Activated CD4-positive, alpha-beta T cell treated with anti-CD3 and anti-CD28 coated beads, Interleukin-2, amount 10 ng/mL, durations not matched to agents 24 days and 14 days (primary cell): ENCODE measurements at regions not wholly inside any gene's neighbourhood (a gene's known extent, or its start where the extent isn't known, plus 50 kb on each side); places are given as distances from the start of the nearest gene placed in this dataset.
"Not testable (repeated sequence)": the region's sequence is repeated elsewhere in the genome, so short reads cannot be mapped to it uniquely, and the experiment has no call there.

Source experiments
- DNase-seq: peaks from one replicate; pipeline ENCODE4 v3.0.0; 2022
- H3K27ac Mint-ChIP-seq: one replicate; pipeline ENCODE4 v1.8.0; 2022; ENCODE audit warnings: mild to moderate bottlenecking, mixed read lengths
- H3K27me3 Mint-ChIP-seq: one replicate; pipeline ENCODE4 v1.8.0; 2022; ENCODE audit warnings: mixed read lengths
- H3K36me3 Mint-ChIP-seq: one replicate; pipeline ENCODE4 v1.8.0; 2022; ENCODE audit warnings: low read depth, mild to moderate bottlenecking, mixed read lengths
- H3K4me1 Mint-ChIP-seq: one replicate; pipeline ENCODE4 v1.8.0; 2021; ENCODE audit warnings: mixed read lengths
- H3K4me3 Mint-ChIP-seq: one replicate; pipeline ENCODE4 v1.8.0; 2022; ENCODE audit warnings: mild to moderate bottlenecking, moderate library complexity, mixed read lengths
- H3K9me3 Mint-ChIP-seq: one replicate; pipeline ENCODE4 v1.8.0; 2021; ENCODE audit warnings: mixed read lengths
- intact Hi-C: fragments of 100-400 bp; cut with micrococcal nuclease; formaldehyde crosslinking; loops from one replicate; pipeline ENCODE4 v1.15.1; 2023

DNA sequence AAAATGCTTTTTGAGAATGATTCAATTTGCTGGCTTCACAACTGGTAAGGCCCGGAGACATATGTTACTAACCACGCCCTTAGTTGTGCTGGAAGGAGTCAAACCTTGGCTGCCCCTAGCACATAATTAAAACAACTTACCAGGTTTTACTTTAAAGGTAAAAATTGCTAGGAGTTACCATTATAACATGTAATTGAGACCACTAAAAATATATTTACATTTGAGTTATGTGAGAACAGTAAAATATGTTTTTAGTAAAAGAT, 435.6 kb upstream of the CDH9 start:
- Mint-ChIP-seq H3K27ac (no peak overlapping the region), H3K4me3 (no peak overlapping the region), H3K36me3 (no peaks in the 10 kb centered on the region), H3K9me3 (peaks cover 7% of the 10 kb centered on the region), H3K4me1 (no peaks in the 10 kb centered on the region), H3K27me3 (no peaks in the 10 kb centered on the region)
- no peak for DNase-seq
- intact Hi-C loops: no loop called here

- intact Hi-C loops: no loop called here
- peaks cover 7% of the 10 kb centered on the region for H3K9me3 Mint-ChIP-seq
- no peaks in the 10 kb centered on the region for H3K4me1 Mint-ChIP-seq
- no peaks in the 10 kb centered on the region for H3K27me3 Mint-ChIP-seq
- no peaks in the 10 kb centered on the region for H3K36me3 Mint-ChIP-seq
- H3K27ac Mint-ChIP-seq: no peak overlapping the region
- H3K4me3 Mint-ChIP-seq: peak overlapping the region; percentile 51
- DNase-seq: no peak
Measured at GRCh38 chr5:27473307-27474046, 435.1 kb upstream of the CDH9 start.

DNA sequence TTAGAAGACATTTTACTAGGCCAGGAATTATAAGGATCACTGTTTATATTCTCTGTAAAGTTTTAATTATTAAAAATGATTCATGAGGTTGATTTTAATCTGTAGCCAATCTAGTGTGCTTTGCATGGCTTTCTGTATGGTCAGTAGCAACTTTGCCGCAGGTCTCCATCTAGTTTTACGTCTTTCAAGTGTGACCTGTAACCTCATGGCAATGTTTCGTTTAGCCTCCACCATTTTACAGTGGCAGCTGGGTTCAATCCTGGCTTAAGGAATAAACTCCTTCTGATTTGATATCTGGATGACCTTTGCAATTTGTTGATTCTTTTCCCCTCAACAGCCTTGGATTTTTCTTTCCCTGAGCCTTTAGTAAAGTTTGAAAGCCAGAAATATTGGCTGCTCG, 434.5 kb upstream of the CDH9 start:
- Mint-ChIP-seq H3K27ac (no peak overlapping the region), H3K4me1 (no peaks in the 10 kb centered on the region), H3K36me3 (no peaks in the 10 kb centered on the region), H3K27me3 (no peaks in the 10 kb centered on the region), H3K4me3 (peak overlapping the region; percentile 48), H3K9me3 (peaks cover 7% of the 10 kb centered on the region)
- intact Hi-C loops: no loop called here
- DNase-seq: no peak

- Mint-ChIP-seq H3K36me3 (no peaks in the 10 kb centered on the region), H3K4me3 (peak overlapping the region; percentile 48), H3K27me3 (no peaks in the 10 kb centered on the region), H3K9me3 (peaks cover 7% of the 10 kb centered on the region), H3K4me1 (no peaks in the 10 kb centered on the region), H3K27ac (no peak overlapping the region)
- DNase-seq: peak; percentile 75
- intact Hi-C loops: no loop called here
Measured at GRCh38 chr5:27472000-27472763, 433.8 kb upstream of the CDH9 start.

GRCh38 chr5:27466959-27467358, 428.6 kb upstream of the CDH9 start:
- no peaks in the 10 kb centered on the region for H3K4me1 Mint-ChIP-seq
- H3K4me3 Mint-ChIP-seq: no peak overlapping the region
- no peak overlapping the region for H3K27ac Mint-ChIP-seq
- H3K9me3 Mint-ChIP-seq: peaks cover 10% of the 10 kb centered on the region
- no peaks in the 10 kb centered on the region for H3K36me3 Mint-ChIP-seq
- H3K27me3 Mint-ChIP-seq: no peaks in the 10 kb centered on the region
- intact Hi-C loops: no loop called here
- DNase-seq: no peak

DNA sequence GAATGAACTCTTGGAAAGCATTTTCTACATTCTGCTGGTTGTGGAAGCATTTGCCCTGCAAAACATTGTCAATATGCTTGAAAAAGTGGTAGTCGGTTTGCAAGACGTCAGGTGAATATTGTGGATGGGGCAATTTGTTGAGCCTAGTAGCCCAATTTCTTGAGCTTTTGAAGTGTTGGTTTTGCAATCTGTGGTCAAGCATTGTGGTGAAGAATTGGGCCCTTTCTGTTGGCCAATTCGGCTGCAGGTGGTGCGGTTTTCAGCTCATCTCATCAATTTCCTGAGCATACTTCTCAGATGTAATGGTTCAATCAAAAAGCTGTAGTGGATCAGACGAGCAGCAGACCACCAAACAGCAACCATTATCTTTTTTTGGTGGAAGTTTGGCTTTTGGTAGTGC, 426.8 kb upstream of the CDH9 start:
- intact Hi-C loops: no loop called here
- Mint-ChIP-seq H3K4me3 (no peak overlapping the region), H3K36me3 (no peaks in the 10 kb centered on the region), H3K4me1 (no peaks in the 10 kb centered on the region), H3K27ac (no peak overlapping the region), H3K27me3 (no peaks in the 10 kb centered on the region), H3K9me3 (peaks cover 10% of the 10 kb centered on the region)
- no peak for DNase-seq

DNA sequence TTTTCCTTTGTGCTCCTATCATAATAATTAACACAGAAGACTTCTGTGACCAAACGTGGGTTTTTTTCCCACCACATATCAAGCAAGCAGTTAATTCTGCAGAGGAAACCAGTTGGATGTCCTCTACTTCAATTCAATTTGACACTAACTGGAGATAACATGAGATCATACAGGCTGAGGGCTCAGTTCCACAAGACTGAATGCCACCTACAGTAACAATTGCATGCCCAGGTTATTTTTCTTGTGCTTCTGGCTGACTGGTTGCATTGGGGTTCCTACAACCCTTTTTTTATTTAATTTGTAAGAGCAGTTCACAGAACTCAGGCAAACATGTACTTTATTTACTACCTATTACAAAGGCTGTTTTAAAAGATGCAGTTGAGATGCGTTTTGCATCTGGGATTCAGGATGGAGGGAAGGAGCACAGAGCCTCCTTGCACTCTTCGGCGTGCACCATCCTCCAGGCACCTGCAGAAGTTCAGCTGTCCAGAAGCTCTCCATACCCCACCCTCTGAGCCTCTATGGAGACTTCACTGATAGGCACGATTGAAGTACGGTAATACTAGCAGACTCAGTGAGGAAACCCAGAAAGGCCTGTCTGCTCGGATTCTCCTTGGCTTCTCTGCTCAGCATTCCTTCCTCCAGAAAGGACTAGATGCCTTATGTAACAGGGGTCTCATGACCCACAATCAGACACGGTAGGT, 425.2 kb upstream of the CDH9 start:
- H3K27ac Mint-ChIP-seq: no peak overlapping the region
- no peaks in the 10 kb centered on the region for H3K4me1 Mint-ChIP-seq
- DNase-seq: no peak
- intact Hi-C loops: no loop called here
- H3K4me3 Mint-ChIP-seq: no peak overlapping the region
- H3K9me3 Mint-ChIP-seq: peaks cover 10% of the 10 kb centered on the region
- no peaks in the 10 kb centered on the region for H3K36me3 Mint-ChIP-seq
- H3K27me3 Mint-ChIP-seq: no peaks in the 10 kb centered on the region

DNA sequence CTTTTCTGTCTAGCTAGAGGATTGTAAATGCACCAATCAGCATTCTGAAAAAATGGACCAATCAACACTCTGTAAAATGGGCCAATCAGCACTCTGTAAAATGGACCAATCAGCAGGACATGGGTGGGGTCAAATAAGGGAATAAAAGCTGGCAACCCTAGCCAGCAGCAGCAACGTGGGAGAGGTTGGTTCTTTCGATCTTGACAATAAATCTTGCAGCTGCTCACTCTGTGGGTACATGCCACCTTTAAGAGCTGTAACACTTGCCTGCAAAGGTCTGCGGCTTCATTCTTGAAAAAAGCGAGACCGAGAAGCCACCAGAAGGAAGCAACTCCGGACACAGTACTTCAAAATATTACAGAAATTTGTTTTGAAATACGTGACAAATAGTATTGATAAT, 424.6 kb upstream of the CDH9 start:
- Mint-ChIP-seq H3K4me3 (no peak overlapping the region), H3K9me3 (peaks cover 10% of the 10 kb centered on the region), H3K4me1 (no peaks in the 10 kb centered on the region), H3K27ac (no peak overlapping the region), H3K27me3 (no peaks in the 10 kb centered on the region), H3K36me3 (no peaks in the 10 kb centered on the region)
- intact Hi-C loops: no loop called here
- DNase-seq: no peak

DNA sequence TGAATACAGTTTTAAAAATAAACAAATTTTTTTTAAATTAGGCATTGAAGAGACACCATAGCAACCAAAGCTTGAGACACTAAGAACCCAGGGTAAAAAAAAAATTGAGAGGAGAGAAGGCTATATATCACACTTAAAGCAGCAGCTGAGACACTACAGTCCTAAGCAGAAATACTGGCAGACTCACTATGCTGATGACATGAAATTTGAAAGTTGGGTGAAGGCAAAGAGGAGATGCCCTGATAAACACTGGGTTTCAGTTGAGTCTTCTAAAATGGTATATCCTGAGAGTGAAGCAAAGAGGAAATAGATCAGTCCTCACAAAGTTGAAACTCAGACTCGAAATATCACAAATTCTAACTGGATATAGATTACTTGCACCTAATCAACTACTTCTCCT, 419.9 kb upstream of the CDH9 start:
- no peaks in the 10 kb centered on the region for H3K4me1 Mint-ChIP-seq
- H3K9me3 Mint-ChIP-seq: no peaks in the 10 kb centered on the region
- no peak overlapping the region for H3K4me3 Mint-ChIP-seq
- no peaks in the 10 kb centered on the region for H3K27me3 Mint-ChIP-seq
- H3K36me3 Mint-ChIP-seq: no peaks in the 10 kb centered on the region
- H3K27ac Mint-ChIP-seq: no peak overlapping the region
- DNase-seq: no peak
- intact Hi-C loops: no loop called here

DNA sequence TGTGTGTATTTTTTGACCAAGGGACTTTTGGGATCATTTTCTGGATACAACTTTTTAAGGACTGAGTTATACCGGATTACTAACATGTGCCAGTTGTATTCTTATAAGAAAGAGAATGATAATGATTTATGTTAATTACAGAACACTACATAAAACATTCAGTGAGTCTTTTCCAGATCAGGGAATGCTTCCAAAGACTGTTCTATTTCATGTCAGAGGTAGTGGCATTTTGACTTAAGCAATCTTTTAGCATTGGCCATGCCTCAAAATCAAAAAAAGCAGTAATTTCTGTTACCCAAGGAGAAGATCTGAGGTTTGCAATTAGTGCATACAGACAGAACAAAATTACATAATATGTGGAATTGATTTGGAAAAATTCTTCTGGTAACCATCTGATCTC, 413.0 kb upstream of the CDH9 start:
- intact Hi-C loops: no loop called here
- no peaks in the 10 kb centered on the region for H3K4me1 Mint-ChIP-seq
- H3K9me3 Mint-ChIP-seq: peaks cover 3% of the 10 kb centered on the region
- H3K4me3 Mint-ChIP-seq: no peak overlapping the region
- H3K27me3 Mint-ChIP-seq: no peaks in the 10 kb centered on the region
- H3K36me3 Mint-ChIP-seq: no peaks in the 10 kb centered on the region
- DNase-seq: no peak
- no peak overlapping the region for H3K27ac Mint-ChIP-seq

- no peak for DNase-seq
- no peak overlapping the region for H3K27ac Mint-ChIP-seq
Measured at GRCh38 chr5:27450607-27451006, 412.2 kb upstream of the CDH9 start.

DNA sequence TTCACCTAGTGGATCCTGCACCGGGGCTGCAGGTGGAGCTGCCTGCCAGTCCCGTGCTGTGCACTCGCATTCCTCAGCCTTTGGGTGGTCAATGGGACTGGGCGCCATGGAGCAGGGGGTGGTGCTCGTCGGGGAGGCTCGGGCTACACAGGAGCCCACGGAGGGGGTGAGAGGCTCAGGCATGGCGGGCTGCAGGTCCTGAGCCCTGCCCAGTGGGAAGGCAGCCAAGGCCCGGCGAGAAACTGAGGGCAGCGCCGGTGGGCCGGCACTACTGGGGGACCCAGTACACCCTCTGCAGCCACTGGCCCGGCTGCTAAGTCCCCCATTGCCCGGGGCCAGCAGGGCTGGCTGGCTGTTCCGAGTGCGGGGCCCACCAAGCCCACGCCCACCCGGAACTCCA, 401.0 kb upstream of the CDH9 start:
- H3K27ac Mint-ChIP-seq, H3K4me3 Mint-ChIP-seq, H3K9me3 Mint-ChIP-seq, H3K27me3 Mint-ChIP-seq, H3K4me1 Mint-ChIP-seq, intact Hi-C loops, H3K36me3 Mint-ChIP-seq, DNase-seq: not testable (repeated sequence)

More at GRCh38 chr5:27450607-27451006, 412.2 kb upstream of the CDH9 start:
- Mint-ChIP-seq H3K4me1 (no peaks in the 10 kb centered on the region), H3K27me3 (no peaks in the 10 kb centered on the region), H3K36me3 (no peaks in the 10 kb centered on the region), H3K9me3 (peaks cover 3% of the 10 kb centered on the region), H3K4me3 (no peak overlapping the region)
- intact Hi-C loops: no loop called here

GRCh38 chr5:27437594-27438200, 399.3 kb upstream of the CDH9 start:
- no peak for DNase-seq
- no peaks in the 10 kb centered on the region for H3K27me3 Mint-ChIP-seq
- intact Hi-C loops: no loop called here
- H3K4me3 Mint-ChIP-seq: no peak overlapping the region
- H3K4me1 Mint-ChIP-seq: no peaks in the 10 kb centered on the region
- no peak overlapping the region for H3K27ac Mint-ChIP-seq
- peaks cover 4% of the 10 kb centered on the region for H3K9me3 Mint-ChIP-seq
- H3K36me3 Mint-ChIP-seq: no peaks in the 10 kb centered on the region

- Mint-ChIP-seq H3K27ac (no peak overlapping the region), H3K9me3 (peaks cover 4% of the 10 kb centered on the region), H3K27me3 (no peaks in the 10 kb centered on the region), H3K36me3 (no peaks in the 10 kb centered on the region), H3K4me1 (no peaks in the 10 kb centered on the region), H3K4me3 (no peak overlapping the region)
- no peak for DNase-seq
- intact Hi-C loops: no loop called here
Measured at GRCh38 chr5:27434335-27434734, 395.9 kb upstream of the CDH9 start.
